ENCODE measurements at regions not wholly inside any gene's neighbourhood (a gene's known extent, or its start where the extent isn't known, plus 50 kb on each side); places are given as distances from the start of the nearest gene placed in this dataset.

GRCh38 chr16:51577621-51578303 is 426.7 kb upstream of the SALL1 start:
- TF ChIP-seq GATA3 (IDR thresholded peaks at IDR 0.05; ENCODE audit: low read depth, low read length), result no peak
- TF ChIP-seq GATA2 (IDR thresholded peaks at IDR 0.05; ENCODE audit: low read depth, low read length), result no peak

- TF ChIP-seq GATA3 (IDR thresholded peaks at IDR 0.05; ENCODE audit: low read depth, low read length) (no peak), GATA2 (IDR thresholded peaks at IDR 0.05; ENCODE audit: low read depth, low read length) (no peak)
Observed at GRCh38 chr16:51576498-51577195, 425.6 kb upstream of the SALL1 start.

DNA sequence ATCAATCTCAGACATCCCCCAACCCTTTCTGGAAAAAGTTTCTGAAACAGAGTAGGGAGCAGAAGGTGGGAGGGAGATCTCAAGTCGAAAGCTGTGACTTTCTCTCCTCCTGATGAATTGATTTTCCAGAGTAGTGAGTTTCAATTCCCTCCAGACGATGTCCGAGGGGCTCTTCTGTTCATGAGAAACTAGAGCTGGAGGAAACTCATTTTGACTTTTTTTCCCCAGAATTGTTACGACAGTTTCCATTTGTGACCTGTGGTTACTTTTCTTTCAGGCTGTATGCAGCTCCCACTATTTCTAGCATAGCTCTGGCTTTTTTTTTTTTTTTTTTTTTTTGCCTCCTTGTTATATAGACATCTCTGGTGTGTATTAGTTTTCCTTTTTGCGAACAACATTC is 422.1 kb upstream of the SALL1 start:
- TF ChIP-seq GATA2 (IDR thresholded peaks at IDR 0.05; ENCODE audit: low read depth, low read length), result no peak
- no peak for TF ChIP-seq GATA3 (IDR thresholded peaks at IDR 0.05; ENCODE audit: low read depth, low read length)

- TF ChIP-seq GATA3 (IDR thresholded peaks at IDR 0.05; ENCODE audit: low read depth, low read length) (no peak), GATA2 (IDR thresholded peaks at IDR 0.05; ENCODE audit: low read depth, low read length) (no peak)
Observed at GRCh38 chr16:51569203-51569931, 418.3 kb upstream of the SALL1 start.

DNA sequence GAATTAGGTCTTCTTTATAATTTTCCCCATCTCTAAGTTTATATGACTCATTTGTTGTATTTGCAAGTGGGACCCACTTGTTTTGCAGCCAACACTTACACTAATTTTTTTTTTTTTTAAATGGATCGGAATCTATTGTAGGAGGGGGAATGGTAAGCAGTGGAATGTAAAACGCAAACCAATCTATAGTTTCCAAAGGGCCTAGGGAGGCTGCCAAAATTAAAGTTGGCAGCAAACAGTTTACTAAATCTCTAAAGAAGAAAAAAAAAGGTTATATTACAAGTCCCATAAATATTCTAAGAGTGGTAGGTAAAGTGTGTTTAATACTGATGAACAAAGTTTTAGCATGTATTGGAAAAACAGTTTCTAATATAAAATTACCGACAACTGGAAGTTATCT is 416.8 kb upstream of the SALL1 start:
- no peak for TF ChIP-seq GATA2 (IDR thresholded peaks at IDR 0.05; ENCODE audit: low read depth, low read length)
- no peak for TF ChIP-seq GATA3 (IDR thresholded peaks at IDR 0.05; ENCODE audit: low read depth, low read length)

DNA sequence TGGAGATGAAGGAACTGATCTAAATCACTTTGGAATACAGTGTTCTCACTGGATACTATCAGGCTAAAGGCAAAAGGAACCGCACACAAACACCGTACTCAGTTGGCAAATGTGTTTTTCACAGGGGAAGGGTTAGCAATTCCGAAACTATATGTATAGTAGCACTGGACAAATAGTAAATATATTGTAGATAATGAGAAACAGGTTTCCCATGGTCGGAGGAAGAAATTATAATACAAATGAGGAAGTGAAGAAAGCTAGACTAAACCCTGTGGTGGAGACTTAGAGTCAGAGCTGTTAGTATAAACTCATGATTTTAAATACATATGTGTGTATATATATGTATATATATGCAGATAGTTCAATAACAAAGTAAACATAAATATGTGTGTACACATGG is 414.1 kb upstream of the SALL1 start:
- no peak for TF ChIP-seq GATA3 (IDR thresholded peaks at IDR 0.05; ENCODE audit: low read depth, low read length)
- no peak for TF ChIP-seq GATA2 (IDR thresholded peaks at IDR 0.05; ENCODE audit: low read depth, low read length)

DNA sequence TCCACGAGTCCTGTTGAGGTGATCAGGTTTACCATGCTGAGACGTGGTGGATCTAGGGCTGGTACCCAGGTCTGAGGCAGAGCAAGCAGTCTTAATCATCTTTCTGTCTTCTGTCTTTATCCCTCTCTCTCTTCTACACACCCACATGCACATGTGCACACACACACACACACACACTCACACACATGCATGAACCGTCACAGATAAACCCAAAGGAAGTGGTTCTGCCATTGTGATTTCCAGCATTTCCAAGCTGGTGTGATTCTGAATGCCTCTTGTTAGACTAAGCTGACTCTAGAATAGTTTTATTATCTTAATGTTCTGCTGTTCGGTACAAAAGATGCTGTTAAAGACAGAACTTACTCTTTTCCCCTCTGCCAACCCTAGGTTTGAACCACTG is 411.8 kb upstream of the SALL1 start:
- no peak for TF ChIP-seq GATA3 (IDR thresholded peaks at IDR 0.05; ENCODE audit: low read depth, low read length)
- TF ChIP-seq GATA2 (IDR thresholded peaks at IDR 0.05; ENCODE audit: low read depth, low read length), result no peak

GRCh38 chr16:51559901-51560300 is 408.8 kb upstream of the SALL1 start:
- TF ChIP-seq GATA3 (IDR thresholded peaks at IDR 0.05; ENCODE audit: low read depth, low read length), result no peak
- no peak for TF ChIP-seq GATA2 (IDR thresholded peaks at IDR 0.05; ENCODE audit: low read depth, low read length)

GRCh38 chr16:51557670-51558069 is 406.6 kb upstream of the SALL1 start:
- no peak for TF ChIP-seq GATA2 (IDR thresholded peaks at IDR 0.05; ENCODE audit: low read depth, low read length)
- TF ChIP-seq GATA3 (IDR thresholded peaks at IDR 0.05; ENCODE audit: low read depth, low read length), result no peak

- TF ChIP-seq GATA2 (IDR thresholded peaks at IDR 0.05; ENCODE audit: low read depth, low read length) (no peak), GATA3 (IDR thresholded peaks at IDR 0.05; ENCODE audit: low read depth, low read length) (no peak)
Observed at GRCh38 chr16:51556694-51557340, 405.7 kb upstream of the SALL1 start.

DNA sequence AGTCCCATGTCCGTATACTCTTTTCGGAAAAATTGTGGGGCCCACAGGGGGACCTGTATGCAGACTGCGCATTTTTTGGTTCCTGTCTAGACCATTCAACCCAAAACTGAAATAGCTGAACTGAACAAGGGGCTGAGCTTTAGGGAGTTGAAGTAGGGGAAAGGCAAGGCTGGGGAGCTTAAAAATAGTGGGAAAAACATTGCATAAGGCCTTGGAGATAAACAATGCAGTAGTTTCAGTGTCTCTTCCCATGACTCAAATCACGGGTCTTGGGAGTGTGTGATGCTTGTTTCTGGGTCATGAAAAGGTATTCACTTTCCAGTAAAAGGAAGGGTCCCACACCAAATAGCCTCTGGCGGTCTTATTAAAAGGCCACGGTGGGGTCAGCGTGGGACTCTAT is 402.8 kb upstream of the SALL1 start:
- TF ChIP-seq GATA3 (IDR thresholded peaks at IDR 0.05; ENCODE audit: low read depth, low read length) (no peak), GATA2 (IDR thresholded peaks at IDR 0.05; ENCODE audit: low read depth, low read length) (no peak)

DNA sequence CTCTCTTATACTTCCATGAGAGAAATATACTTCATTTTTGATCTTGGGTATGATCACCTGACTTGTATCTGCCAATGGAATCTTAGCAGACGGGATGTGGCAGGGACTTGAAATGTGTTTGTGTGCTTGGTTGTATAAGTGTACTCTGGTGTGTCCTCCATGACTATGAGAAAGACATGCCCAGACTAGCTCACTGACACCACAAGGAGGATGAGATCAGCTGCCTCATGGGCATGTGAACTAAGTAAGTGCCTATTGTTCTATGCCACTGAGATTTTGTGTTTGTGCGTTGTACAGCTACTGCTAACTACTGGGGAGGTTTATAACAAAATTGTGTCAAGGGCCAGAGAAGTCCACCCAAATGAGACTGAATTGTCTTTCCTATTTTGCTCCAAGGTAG is 402.2 kb upstream of the SALL1 start:
- TF ChIP-seq GATA2 (IDR thresholded peaks at IDR 0.05; ENCODE audit: low read depth, low read length), result no peak
- no peak for TF ChIP-seq GATA3 (IDR thresholded peaks at IDR 0.05; ENCODE audit: low read depth, low read length)

DNA sequence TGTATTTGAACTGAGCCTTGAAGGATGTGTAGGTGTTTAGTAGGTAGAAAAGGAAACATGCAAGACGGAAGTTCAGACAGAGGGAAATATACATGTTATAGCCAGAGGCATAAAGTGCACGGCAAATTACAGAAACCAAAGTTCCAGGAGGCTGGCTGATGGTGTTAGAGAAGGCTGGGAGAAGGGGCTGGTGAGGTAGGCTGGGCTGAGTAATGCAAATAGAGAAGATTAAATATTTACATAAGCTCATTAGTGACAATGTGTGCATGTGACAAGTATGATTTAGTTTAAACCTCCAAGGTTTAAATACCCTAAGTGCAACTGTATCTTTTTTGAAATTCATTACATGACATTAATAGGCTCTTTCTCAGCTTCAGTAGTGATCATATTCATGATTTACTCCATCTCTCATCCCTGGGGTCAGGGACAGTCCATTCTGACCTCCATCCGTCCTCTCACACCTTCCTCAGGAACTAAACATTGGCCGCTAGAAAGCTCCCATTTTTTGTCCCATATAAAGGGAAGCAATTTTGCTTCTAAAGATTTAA is 399.8 kb upstream of the SALL1 start:
- TF ChIP-seq GATA3 (IDR thresholded peaks at IDR 0.05; ENCODE audit: low read depth, low read length), result no peak
- no peak for TF ChIP-seq GATA2 (IDR thresholded peaks at IDR 0.05; ENCODE audit: low read depth, low read length)

DNA sequence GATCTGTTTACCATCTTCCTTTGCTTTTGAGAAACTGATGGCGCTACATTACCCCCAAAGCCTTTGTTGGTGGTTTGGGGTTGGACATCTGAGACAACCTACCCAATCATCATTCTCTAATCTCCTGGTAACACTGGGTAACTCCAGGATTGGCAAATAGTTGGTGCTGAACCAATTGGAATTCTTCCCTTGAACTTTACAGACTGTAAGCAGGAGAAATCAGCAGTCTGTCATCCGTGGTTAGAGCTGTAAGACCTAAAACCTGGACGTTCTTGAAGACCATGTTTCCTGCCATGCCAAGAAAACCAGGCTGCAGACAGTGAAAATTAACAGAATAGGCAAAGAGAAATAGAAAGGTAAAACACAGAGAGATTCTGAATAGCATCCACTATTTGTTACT is 398.8 kb upstream of the SALL1 start:
- TF ChIP-seq GATA3 (IDR thresholded peaks at IDR 0.05; ENCODE audit: low read depth, low read length), result no peak
- no peak for TF ChIP-seq GATA2 (IDR thresholded peaks at IDR 0.05; ENCODE audit: low read depth, low read length)

All from SH-SY5Y (cell line).